ENCODE measurements at regions not wholly inside any gene's neighbourhood (a gene's known extent, or its start where the extent isn't known, plus 50 kb on each side); places are given as distances from the start of the nearest gene placed in this dataset.

DNA sequence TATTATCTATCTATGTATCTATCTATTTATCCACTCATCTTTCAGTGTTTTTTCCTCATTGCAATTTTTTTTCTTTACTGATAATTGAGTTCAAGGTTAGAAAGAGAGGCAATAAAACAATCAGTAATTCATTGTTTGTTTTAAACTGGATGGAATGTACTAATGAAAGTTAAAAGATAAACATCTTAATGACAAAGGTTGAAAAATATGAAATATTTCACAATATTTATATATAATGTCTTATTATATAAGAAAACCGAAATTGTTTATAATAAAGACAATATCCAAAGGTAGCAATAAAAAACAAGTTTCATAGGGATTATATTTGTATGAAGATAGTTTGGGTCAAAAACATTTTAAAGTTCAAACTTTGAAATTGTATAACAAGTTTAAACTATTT lies 1015.5 kb upstream of the MIR17HG start:
- ChIA-PET POLR2A (no interaction called here), CTCF (no interaction called here)
- Histone ChIP-seq H3K4me1 (ENCODE audit: control insufficient read depth, insufficient read depth, low read length) (no peaks in the 10 kb centered on the region), H3K4me3 (ENCODE audit: low read depth, low read length) (no peak overlapping the region), H3K27ac (ENCODE audit: extremely low read depth, low read depth, low read length) (no peak overlapping the region), H3K36me3 (ENCODE audit: control insufficient read depth in 2 of 2, insufficient read depth in 1 of 2, low read length in 2 of 2) (no peaks in the 10 kb centered on the region), H3K9me3 (ENCODE audit: control insufficient read depth, insufficient read depth, low read depth, low read length) (no peaks in the 10 kb centered on the region)
- no peak for TF ChIP-seq ZNF280D (tag by site-specific recombination; IDR thresholded peaks at IDR 0.05)
- no peak for TF ChIP-seq PRDM2 (tag by site-specific recombination; IDR thresholded peaks at IDR 0.05; ENCODE audit: borderline replicate concordance)
- no peak for TF ChIP-seq ZFP3 (tag by site-specific recombination; IDR thresholded peaks at IDR 0.05; ENCODE audit: low read depth)
- TF ChIP-seq, protein P1, sequence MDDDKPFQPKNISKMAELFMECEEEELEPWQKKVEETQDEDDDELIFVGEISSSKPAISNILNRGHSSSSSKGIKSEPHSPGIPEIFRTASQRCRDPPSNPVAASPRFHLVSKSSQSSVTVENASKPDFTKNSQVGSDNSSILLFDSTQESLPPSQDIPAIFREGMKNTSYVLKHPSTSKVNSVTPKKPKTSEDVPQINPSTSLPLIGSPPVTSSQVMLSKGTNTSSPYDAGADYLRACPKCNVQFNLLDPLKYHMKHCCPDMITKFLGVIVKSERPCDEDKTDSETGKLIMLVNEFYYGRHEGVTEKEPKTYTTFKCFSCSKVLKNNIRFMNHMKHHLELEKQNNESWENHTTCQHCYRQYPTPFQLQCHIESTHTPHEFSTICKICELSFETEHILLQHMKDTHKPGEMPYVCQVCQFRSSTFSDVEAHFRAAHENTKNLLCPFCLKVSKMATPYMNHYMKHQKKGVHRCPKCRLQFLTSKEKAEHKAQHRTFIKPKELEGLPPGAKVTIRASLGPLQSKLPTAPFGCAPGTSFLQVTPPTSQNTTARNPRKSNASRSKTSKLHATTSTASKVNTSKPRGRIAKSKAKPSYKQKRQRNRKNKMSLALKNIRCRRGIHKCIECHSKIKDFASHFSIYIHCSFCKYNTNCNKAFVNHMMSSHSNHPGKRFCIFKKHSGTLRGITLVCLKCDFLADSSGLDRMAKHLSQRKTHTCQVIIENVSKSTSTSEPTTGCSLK (tag by site-specific recombination; IDR thresholded peaks at IDR 0.05) = no peak
- no peak for TF ChIP-seq ZNF544 (tag by site-specific recombination; IDR thresholded peaks at IDR 0.05)
- TF ChIP-seq ZNF433 (tag by site-specific recombination; IDR thresholded peaks at IDR 0.05; ENCODE audit: low read depth) = no peak
- no peak for TF ChIP-seq ZNF785 (tag by site-specific recombination; IDR thresholded peaks at IDR 0.05)
- no peak for TF ChIP-seq GLIS1 (tag by site-specific recombination; IDR thresholded peaks at IDR 0.05)
- no peak for TF ChIP-seq BCL11A (tag by site-specific recombination; IDR thresholded peaks at IDR 0.05; ENCODE audit: low read depth)
- no peak for TF ChIP-seq ZNF214 (tag by site-specific recombination; IDR thresholded peaks at IDR 0.05; ENCODE audit: borderline replicate concordance)

DNA sequence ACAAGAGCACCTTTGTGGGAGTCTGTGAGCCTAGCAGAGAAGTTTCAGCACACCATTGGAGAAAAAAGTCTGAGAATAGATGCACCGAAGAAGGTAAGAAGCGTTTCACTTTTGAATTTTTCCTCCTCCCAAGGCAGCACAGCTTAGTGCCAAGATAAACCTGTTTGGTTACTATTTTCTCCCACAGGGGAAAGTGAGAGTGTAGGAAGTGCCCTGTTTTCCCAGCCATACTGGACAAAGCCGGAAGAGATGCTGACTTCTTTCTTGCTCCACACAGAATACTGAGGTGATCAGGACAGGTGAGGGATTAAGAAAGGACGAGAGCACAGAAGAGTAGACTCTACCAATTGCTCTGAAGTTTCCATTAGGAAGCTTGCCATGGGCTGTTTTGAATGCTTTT lies 1011.0 kb upstream of the MIR17HG start:
- H3K9me3 ChIP-seq (ENCODE audit: control insufficient read depth, insufficient read depth, low read depth, low read length) = no peaks in the 10 kb centered on the region
- CTCF ChIA-PET = no interaction called here
- H3K36me3 ChIP-seq (ENCODE audit: control insufficient read depth in 2 of 2, insufficient read depth in 1 of 2, low read length in 2 of 2) = no peaks in the 10 kb centered on the region
- no peaks in the 10 kb centered on the region for H3K4me1 ChIP-seq (ENCODE audit: control insufficient read depth, insufficient read depth, low read length)
- H3K4me3 ChIP-seq (ENCODE audit: low read depth, low read length) = no peak overlapping the region
- no peak overlapping the region for H3K27ac ChIP-seq (ENCODE audit: extremely low read depth, low read depth, low read length)
- POLR2A ChIA-PET = no interaction called here
- no peak for TF ChIP-seq ZNF514 (tag by site-specific recombination; IDR thresholded peaks at IDR 0.05)
- TF ChIP-seq PRDM2 (tag by site-specific recombination; IDR thresholded peaks at IDR 0.05; ENCODE audit: borderline replicate concordance) = no peak
- no peak for TF ChIP-seq ZNF274 (IDR thresholded peaks at IDR 0.05; ENCODE audit: low read length)
- no peak for TF ChIP-seq ZNF274 (tag by site-specific recombination; IDR thresholded peaks at IDR 0.05; ENCODE audit: borderline replicate concordance)
- no peak for TF ChIP-seq ZBTB26 (tag by site-specific recombination; optimal IDR thresholded peaks at IDR 0.05)
- TF ChIP-seq ZNF501 (tag by site-specific recombination; IDR thresholded peaks at IDR 0.05) = no peak
- no peak for TF ChIP-seq ZNF426 (tag by site-specific recombination; IDR thresholded peaks at IDR 0.05)

Measured in HEK293 (cell line).